Stomach (tissue), 8 donors: ENCODE measurements at regions not wholly inside any gene's neighbourhood (a gene's known extent, or its start where the extent isn't known, plus 50 kb on each side); places are given as distances from the start of the nearest gene placed in this dataset.
A peak's percentile ranks its signal among the peaks of the same experiment; 100 is the strongest.

ENCODE experiments used
- DNase-seq, 2 donors: peaks; one replicate each; pipeline versions ENCODE4 v3.0.0 to v3.0.0-alpha.2; 2013 to 2019
- H3K27ac ChIP-seq, 5 donors: fragments of 200-600 bp in 4 of 5; sonication (generic) in 4 of 5; one replicate each; pipeline ENCODE4 v1.5.1; 2013 to 2019; ENCODE audit warnings: mild to moderate bottlenecking in 1 of 5, moderate library complexity in 1 of 5
- H3K27me3 ChIP-seq, 3 donors: fragments of 200-600 bp; sonication (generic); one replicate each; pipeline ENCODE4 v1.5.1; 2017 to 2019; ENCODE audit warnings: mixed run types in 1 of 3
- H3K36me3 ChIP-seq, 4 donors: fragments of 200-600 bp; sonication (generic); 1 replicate in 3 of 4; 2 replicates in 1 of 4; pipeline ENCODE4 v1.5.1; 2016 to 2019
- H3K4me1 ChIP-seq, 4 donors: fragments of 200-600 bp; sonication (generic); one replicate each; pipeline ENCODE4 v1.5.1; 2016 to 2019
- H3K4me3 ChIP-seq, 4 donors: fragments of 200-600 bp; sonication (generic) in 3 of 4; one replicate each; pipeline ENCODE4 v1.5.1; 2016 to 2019; ENCODE audit warnings: mild to moderate bottlenecking in 1 of 4
- H3K9me3 ChIP-seq, 4 donors: fragments of 200-600 bp; sonication (generic); one replicate each; pipeline ENCODE4 v1.5.1; 2016 to 2019
- CTCF ChIP-seq, 7 experiments: fragments of 450-650 bp in 4 of 7; fragments of 200-600 bp in 3 of 7; sonication (generic) in 3 of 7; IDR thresholded peaks; one replicate each; pipeline ENCODE4 v1.5.1; 2016 to 2019; ENCODE audit warnings: antibody characterized with exemption in 7 of 7, control low read depth in 2 of 7, mild to moderate bottlenecking in 1 of 7
- EP300 ChIP-seq: sonication (generic); formaldehyde crosslinking; IDR thresholded peaks from one replicate; pipeline ENCODE4 v1.6.1; 2017; ENCODE audit warnings: antibody characterized with exemption
- POLR2A ChIP-seq, 4 donors: fragments of 450-650 bp; IDR thresholded peaks; one replicate each; pipeline ENCODE4 v1.6.1; 2016; ENCODE audit warnings: antibody characterized with exemption in 4 of 4, control low read depth in 2 of 4, mild to moderate bottlenecking in 1 of 4, moderate library complexity in 1 of 4
- POLR2AphosphoS5 ChIP-seq, 3 donors: sonication (generic); formaldehyde crosslinking; IDR thresholded peaks; one replicate each; pipeline ENCODE4 v1.6.1; 2016; ENCODE audit warnings: antibody characterized with exemption in 3 of 3
- WGBS, 5 donors: extraction: QIAGEN DNeasy Blood & Tissue Kit in 3 of 5; methylation state at CpG; one replicate each; pipeline versions ENCODE4 v1.1.5 to v1.1.7; 2013 to 2018; 5-methylcytosine and 5-hydroxymethylcytosine counted together
- intact Hi-C: fragments of 100-400 bp; cut with DNase I; formaldehyde crosslinking; loops from one replicate; pipeline ENCODE4 v1.15.1; 2023; ENCODE audit warnings: low total_unique reads
- donor health status: healthy with polysubstance abuse.
- donor health status: Bipolar disorder and iron deficiency.
- donor health status: healthy.

GRCh38 chr2:11060376-11061169, 94.7 kb upstream of the SLC66A3 start:
- no peak for DNase-seq
- whole genome bisulfite sequencing, 5 donors, result 86 to 92% (median 89%) methylated on average over 3 of the region's 3 CpGs
- no peaks in the 10 kb centered on the region for H3K36me3 ChIP-seq
- no peak overlapping the region for H3K4me3 ChIP-seq
- no peaks in the 10 kb centered on the region for H3K4me1 ChIP-seq
- no peak overlapping the region for H3K27ac ChIP-seq
- intact Hi-C loops, result no loop called here
- peaks cover 0 to 5% (median 4%) of the 10 kb centered on the region in 3 donors for H3K27me3 ChIP-seq
- H3K9me3 ChIP-seq, result peaks cover 0 to 22% (median 20%) of the 10 kb centered on the region in 4 donors
- TF ChIP-seq CTCF (IDR thresholded peaks at IDR 0.05) (no peak), EP300 (no peak), POLR2A (IDR thresholded peaks at IDR 0.05) (no peak), POLR2AphosphoS5 (IDR thresholded peaks at IDR 0.05) (no peak)

GRCh38 chr2:11065833-11066485, 89.3 kb upstream of the SLC66A3 start:
- WGBS, 5 donors, result 43 to 57% (median 51%) methylated on average over 12 of the region's 12 CpGs

GRCh38 chr2:11067221-11068078, 87.8 kb upstream of the SLC66A3 start:
- Histone ChIP-seq H3K4me3 (no peak overlapping the region), H3K27me3 (peaks cover 0 to 30% (median 0%) of the 10 kb centered on the region in 3 donors), H3K9me3 (peaks cover 0 to 1% (median 0%) of the 10 kb centered on the region in 4 donors), H3K27ac (no peak overlapping the region), H3K4me1 (no peaks in the 10 kb centered on the region), H3K36me3 (no peaks in the 10 kb centered on the region)
- no peak for TF ChIP-seq POLR2AphosphoS5 (IDR thresholded peaks at IDR 0.05)
- no peak for TF ChIP-seq EP300
- no peak for TF ChIP-seq CTCF (IDR thresholded peaks at IDR 0.05)
- TF ChIP-seq POLR2A (IDR thresholded peaks at IDR 0.05), result no peak
- intact Hi-C loops, result no loop called here
- DNase-seq, result no peak
- WGBS, 5 donors, result 86 to 92% (median 86%) methylated on average over 15 to 22 of the region's 22 CpGs

More at GRCh38 chr2:11065833-11066485, 89.3 kb upstream of the SLC66A3 start:
- Histone ChIP-seq H3K4me1 (no peaks in the 10 kb centered on the region), H3K27ac (no peak overlapping the region), H3K9me3 (peaks cover 0 to 12% (median 9%) of the 10 kb centered on the region in 4 donors), H3K4me3 (no peak overlapping the region), H3K27me3 (peaks cover 0 to 24% (median 0%) of the 10 kb centered on the region in 3 donors), H3K36me3 (no peaks in the 10 kb centered on the region)
- peak in 1 of 2 donors; percentile 31 for DNase-seq
- no peak for TF ChIP-seq CTCF (IDR thresholded peaks at IDR 0.05)
- TF ChIP-seq POLR2AphosphoS5 (IDR thresholded peaks at IDR 0.05), result no peak
- TF ChIP-seq EP300, result no peak
- TF ChIP-seq POLR2A (IDR thresholded peaks at IDR 0.05), result no peak
- intact Hi-C loops, result no loop called here
